ENCODE measurements at regions not wholly inside any gene's neighbourhood (a gene's known extent, or its start where the extent isn't known, plus 50 kb on each side); places are given as distances from the start of the nearest gene placed in this dataset.

GRCh38 chr10:32169556-32169955 lies 113.3 kb upstream of the KIF5B start:
- no peak for DNase-seq (ENCODE audit: low read depth in 2 of 2)

DNA sequence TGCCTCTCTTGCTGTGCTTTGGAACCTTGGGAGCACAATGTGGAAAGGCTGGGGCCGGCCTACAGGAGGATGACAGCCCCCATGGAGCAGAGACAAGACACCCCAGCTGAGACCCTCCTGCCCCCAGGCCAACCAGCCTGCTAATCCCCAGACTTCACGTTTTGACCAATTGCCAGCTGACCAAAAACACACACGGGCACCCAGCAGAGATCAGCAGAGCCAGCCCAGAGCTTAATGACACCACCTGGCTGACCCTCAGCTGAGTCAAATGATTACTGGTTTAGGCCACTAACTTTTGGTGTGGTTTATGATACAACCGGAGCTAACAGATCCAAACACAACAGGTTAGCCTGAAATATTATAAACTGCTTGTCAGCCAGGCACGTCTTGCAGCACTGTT lies 111.2 kb upstream of the KIF5B start:
- no peak for DNase-seq (ENCODE audit: low read depth in 2 of 2)

DNA sequence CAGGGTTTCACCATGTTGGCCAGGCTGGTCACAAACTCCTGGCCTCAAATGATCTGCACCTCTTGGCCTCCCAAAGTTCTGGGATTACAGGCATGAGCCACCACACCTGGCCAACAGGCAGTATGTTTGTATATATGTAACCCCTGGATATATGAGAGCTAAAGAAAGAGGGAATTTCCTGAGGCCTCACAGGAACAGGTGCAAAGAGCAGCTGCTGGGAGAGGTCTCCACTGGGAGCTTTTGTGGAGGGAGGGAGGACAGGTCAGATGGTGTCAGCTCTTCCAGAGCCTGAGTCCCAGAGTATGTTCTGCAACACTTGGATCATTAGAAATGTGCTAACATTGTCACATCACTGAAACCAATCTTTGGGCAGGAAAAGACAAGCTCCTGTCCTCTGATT lies 110.1 kb upstream of the KIF5B start:
- DNase-seq (ENCODE audit: low read depth in 2 of 2), result no peak

- no peak for DNase-seq (ENCODE audit: low read depth in 2 of 2)
These were observed 107.5 kb upstream of the KIF5B start for GRCh38 chr10:32163762-32164148.

DNA sequence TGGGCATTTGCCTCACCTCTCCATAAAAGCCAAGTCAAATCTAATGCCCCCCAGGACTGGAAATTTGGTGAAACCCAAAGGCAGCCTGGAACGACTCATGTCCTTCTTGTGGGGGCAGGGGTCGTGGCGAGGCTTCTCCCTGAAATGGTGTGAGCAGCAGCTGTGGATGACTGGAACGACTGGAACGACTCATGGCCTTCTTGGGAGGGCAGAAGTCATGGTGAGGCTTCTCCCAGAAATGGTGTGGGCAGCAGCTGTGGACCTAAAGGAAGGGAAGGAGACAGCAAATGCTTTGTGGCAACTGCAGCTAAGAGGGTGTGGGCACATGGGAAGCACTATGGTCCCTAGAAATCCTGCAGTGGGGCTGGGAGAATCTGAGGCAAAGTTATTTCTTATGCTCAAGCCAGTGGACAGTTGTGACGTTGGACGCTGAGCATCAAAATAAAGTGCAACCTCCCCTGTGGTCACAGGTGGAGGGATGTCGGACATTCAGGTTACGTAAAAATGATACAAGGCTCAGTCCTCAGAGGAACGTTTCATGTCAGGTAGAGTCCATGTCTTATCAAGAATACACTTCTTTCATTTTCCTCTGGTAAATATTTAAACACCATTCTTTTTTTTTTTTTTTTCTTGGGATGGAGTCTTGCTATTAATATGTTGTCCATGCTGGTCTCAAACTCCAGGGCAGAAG lies 107.0 kb upstream of the KIF5B start:
- no peak for DNase-seq (ENCODE audit: low read depth in 2 of 2)

DNA sequence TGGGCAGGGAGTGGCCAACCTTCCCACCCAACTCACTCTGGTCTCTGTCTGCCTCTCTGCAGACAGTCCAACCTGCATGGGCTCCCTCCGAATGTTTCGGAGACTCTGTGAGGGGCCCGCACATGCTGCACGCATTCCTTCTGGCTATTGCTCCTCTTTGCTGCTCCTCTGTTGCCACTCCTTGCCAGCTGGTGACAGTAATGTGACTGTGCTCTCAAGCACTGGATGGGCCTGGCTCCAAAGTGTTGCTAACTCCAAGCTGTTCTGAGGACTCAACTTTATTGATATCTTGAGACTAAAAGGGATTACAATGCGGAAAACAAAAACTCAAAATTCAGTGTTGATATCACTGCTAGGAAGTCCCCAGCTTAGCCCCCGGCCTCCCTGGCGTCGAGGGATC lies 105.4 kb upstream of the KIF5B start:
- no peak for DNase-seq (ENCODE audit: low read depth in 2 of 2)

- no peak for DNase-seq (ENCODE audit: low read depth in 2 of 2)
These were observed 104.6 kb upstream of the KIF5B start for GRCh38 chr10:32160864-32161263.

- no peak for DNase-seq (ENCODE audit: low read depth in 2 of 2)
These were observed 103.0 kb upstream of the KIF5B start for GRCh38 chr10:32159264-32159663.

GRCh38 chr10:32156031-32156495 lies 99.8 kb upstream of the KIF5B start:
- DNase-seq (ENCODE audit: low read depth in 2 of 2), result no peak

DNA sequence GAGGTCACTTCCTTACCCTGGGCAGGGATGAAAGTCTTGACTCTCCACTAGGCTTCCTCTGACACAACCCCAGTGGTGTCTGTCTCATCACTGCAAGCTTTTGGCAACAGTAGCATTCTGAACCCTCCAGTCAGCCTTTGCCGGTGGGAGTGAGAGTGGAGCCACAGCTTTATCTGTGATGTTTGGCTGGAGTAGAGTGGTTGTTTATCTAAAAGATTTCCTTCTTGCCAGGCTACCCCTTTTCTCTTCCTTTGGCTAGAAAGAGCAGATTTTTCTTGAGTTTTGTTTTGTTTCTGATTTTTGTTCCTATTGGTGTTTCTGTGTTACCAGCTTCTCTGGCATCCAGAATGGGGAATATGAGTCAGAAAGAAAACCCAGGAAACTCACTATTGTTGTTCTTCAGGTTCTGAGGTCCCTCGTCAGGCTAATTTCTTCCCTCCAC lies 98.9 kb upstream of the KIF5B start:
- DNase-seq (ENCODE audit: low read depth in 2 of 2), result no peak

DNA sequence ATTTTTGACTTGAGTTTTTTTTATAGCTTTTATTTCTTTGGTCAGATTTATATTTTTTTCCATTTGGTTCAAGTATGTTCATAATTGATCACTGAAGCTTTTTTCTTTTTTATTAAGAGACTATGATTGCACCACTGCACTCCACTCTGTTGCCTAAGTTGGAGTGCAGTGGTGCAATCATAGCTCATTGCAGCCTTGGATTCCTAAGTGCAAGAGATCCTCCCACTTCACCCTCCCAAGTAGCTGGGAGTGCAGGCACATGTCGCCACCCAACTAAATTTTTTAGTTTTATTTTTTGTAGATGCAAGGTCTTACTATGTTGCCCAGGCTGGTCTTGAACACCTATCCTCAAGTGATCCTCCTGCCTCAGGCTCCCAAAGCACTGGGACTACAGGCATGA lies 97.7 kb upstream of the KIF5B start:
- DNase-seq (ENCODE audit: low read depth in 2 of 2), result no peak

DNA sequence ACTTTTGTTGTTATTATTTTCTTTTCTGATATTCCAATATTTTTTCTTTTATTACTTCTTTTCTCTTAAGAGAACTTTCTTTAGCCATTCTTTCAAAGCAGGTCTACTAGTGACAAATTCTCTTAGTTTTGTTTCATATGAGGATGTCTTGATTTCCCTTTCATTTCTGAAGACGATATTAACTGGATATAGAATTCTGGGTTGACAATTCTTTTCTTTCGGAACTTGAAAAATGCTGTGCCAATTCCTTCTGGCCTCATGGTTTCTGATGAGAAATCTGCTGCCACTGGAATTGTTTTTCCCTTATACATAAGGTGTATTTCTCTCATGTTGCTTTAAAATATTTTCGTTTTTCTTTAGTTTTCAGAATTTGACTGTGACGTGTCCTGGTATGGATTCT lies 97.0 kb upstream of the KIF5B start:
- no peak for DNase-seq (ENCODE audit: low read depth in 2 of 2)

- no peak for DNase-seq (ENCODE audit: low read depth in 2 of 2)
These were observed 95.6 kb upstream of the KIF5B start for GRCh38 chr10:32151871-32152270.

GRCh38 chr10:32150532-32151101 lies 94.4 kb upstream of the KIF5B start:
- no peak for DNase-seq (ENCODE audit: low read depth in 2 of 2)

DNA sequence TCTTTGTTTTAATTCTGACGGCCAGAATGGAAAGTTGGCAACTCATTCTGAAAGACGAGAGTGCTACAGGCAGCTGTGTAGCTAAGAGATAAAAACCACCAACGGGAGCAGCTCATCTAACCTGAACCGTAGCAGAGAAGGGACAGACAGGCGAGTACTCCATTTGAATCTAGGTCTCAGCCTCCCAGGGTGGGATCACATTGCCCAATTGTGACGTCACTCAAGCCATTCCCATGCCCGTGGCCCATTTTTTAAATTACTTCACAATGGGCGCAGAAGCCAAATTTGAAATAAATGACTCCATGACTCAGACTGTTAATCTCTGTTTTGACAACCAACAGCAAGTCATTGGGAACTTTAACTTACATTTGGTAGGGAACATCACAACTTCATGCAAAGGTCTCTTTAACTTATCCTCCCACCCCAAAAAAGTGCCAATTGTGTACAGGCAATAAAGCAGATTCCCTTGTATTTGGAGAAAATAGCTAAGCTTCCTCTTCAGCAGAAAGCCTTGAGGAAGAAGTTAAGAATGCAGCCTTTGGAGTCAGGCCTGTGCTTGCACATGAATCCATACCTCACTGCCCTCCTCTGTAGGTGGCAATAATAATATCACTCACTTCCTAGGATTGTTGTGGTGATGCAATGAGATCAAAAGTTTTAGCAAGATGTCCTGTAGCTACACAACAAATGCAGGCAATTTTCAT lies 93.2 kb upstream of the KIF5B start:
- no peak for DNase-seq (ENCODE audit: low read depth in 2 of 2)

GRCh38 chr10:32148864-32149251 lies 92.6 kb upstream of the KIF5B start:
- DNase-seq (ENCODE audit: low read depth in 2 of 2), result no peak

- no peak for DNase-seq (ENCODE audit: low read depth in 2 of 2)
These were observed 91.5 kb upstream of the KIF5B start for GRCh38 chr10:32147730-32148129.

GRCh38 chr10:32146166-32146565 lies 89.9 kb upstream of the KIF5B start:
- no peak for DNase-seq (ENCODE audit: low read depth in 2 of 2)

GRCh38 chr10:32144817-32145688 lies 88.8 kb upstream of the KIF5B start:
- DNase-seq (ENCODE audit: low read depth in 2 of 2), result no peak

DNA sequence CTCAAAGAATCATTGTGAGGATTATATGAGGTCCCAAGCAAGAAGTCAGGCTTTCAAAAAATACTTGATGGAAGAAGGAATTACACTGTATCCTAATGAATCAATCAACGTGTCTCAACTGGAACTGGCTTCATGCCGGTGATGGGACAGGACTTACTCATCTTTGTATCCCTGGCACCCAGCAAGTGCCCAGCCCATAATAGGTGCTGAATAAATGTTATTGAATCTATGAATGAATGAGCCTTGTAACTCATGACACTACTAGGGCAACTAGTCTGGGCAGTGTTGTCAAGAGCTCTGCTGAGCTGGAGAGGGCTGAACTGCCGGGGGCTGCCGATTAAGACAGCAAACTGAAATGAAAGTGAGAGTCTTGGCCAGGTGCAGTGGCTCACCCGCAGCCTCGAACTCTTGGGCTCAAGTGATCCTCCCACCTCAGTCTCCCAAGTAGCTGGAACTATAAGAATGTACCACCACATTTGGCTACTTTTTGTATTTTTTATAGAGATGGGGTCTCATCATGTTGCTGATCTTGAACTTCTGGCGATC lies 87.2 kb upstream of the KIF5B start:
- DNase-seq (ENCODE audit: low read depth in 2 of 2), result no peak

GRCh38 chr10:32142646-32143045 lies 86.4 kb upstream of the KIF5B start:
- no peak for DNase-seq (ENCODE audit: low read depth in 2 of 2)

Data from stimulated activated CD8-positive, alpha-beta memory T cell treated with anti-CD3 and anti-CD28 coated beads, Interleukin-7, amount 100 ng/mL, for 1 hour (primary cell).